Sciatic nerve (tissue), 2 donors: ENCODE measurements at regions not wholly inside any gene's neighbourhood (a gene's known extent, or its start where the extent isn't known, plus 50 kb on each side); places are given as distances from the start of the nearest gene placed in this dataset.

Source experiments
- ATAC-seq: fragments of 200-7000 bp; cut with Tn5 transposase; one replicate; pipeline ENCODE4 v1.9.1; 2020; ENCODE audit warnings: mild to moderate bottlenecking, moderate library complexity
- DNase-seq: peaks from one replicate; pipeline ENCODE4 v3.0.0-alpha.2; 2020; ENCODE audit warnings: low spot score
- intact Hi-C: fragments of 100-400 bp; cut with DNase I; formaldehyde crosslinking; loops from one replicate; pipeline ENCODE4 v1.14.2; 2022
- donor health status: DM: no; HTN: no; CAD: no.
- donor health status: DM: no; HTN: no; CAD: no.

- intact Hi-C loops, result no loop called here
- peak; percentile 86 for ATAC-seq
- DNase-seq, result no peak
Measured at GRCh38 chr11:29801561-29801960, 215.3 kb downstream of the KCNA4 start.

- no peak for ATAC-seq
Measured at GRCh38 chr11:29786092-29786491, 230.7 kb downstream of the KCNA4 start.

GRCh38 chr11:29783506-29783905 is 233.3 kb downstream of the KCNA4 start:
- ATAC-seq (no peak), DNase-seq (no peak)
- intact Hi-C loops, result no loop called here

More at GRCh38 chr11:29786092-29786491, 230.7 kb downstream of the KCNA4 start:
- intact Hi-C loops, result no loop called here
- no peak for DNase-seq

DNA sequence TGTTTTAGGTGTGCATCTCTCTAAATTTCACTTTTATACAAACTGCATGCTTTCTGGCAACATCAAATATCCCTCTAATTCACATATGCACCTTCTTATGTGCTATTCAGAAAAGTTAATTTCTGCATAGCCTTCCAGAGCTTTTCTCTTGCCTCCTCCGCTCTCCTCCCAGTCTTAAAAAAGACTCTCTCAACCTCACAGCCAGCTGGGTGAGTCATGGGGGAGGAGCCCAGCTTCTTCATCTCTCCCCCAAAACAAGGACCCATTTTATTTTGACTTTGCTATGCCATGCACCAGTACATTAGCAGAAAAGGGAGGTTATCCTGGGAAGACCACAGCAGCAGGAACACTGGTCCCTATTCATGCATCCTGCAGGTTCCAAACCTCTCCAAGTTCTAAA is 234.4 kb downstream of the KCNA4 start:
- intact Hi-C loops, result no loop called here
- ATAC-seq (no peak), DNase-seq (no peak)

DNA sequence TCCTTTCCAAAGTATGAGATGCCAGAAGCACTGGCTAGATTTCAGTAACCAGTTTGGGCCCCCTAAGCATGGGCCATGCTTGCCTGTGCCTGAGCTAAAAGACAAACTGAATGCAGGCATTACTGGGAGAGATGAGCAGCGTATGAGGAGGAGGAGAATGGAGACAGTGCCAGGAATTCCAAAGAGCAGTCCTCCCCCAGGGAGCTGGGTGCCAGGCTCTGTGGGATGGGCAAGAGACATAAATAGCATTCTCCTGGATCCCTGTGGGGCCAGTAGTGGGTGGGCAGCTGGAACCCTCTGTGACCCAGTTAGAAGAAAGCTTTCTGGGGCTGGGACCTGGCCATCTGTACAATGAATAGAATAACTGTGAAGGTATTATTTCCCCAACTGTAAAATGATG is 235.6 kb downstream of the KCNA4 start:
- ATAC-seq (peak; percentile 10), DNase-seq (no peak)
- intact Hi-C loops, result no loop called here

DNA sequence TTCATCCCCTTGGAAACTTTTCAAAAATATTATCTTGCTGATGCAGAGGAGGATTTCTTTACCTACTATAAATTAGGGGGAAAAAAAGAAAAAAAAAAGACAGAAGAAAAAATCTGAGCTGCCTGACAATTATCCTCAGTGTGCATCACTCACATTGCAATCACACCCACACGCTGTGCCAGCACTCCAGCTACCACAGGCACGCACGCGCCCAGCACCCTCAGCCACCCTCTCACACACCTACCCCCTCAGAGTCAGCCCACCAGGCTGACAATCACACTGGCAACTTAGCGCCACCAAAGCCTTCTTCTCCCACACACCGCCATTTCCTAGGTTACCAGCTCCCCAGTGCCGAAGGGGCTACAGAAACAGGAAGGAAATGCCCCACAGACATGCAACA is 236.1 kb downstream of the KCNA4 start:
- DNase-seq (no peak), ATAC-seq (peak; percentile 20)

DNA sequence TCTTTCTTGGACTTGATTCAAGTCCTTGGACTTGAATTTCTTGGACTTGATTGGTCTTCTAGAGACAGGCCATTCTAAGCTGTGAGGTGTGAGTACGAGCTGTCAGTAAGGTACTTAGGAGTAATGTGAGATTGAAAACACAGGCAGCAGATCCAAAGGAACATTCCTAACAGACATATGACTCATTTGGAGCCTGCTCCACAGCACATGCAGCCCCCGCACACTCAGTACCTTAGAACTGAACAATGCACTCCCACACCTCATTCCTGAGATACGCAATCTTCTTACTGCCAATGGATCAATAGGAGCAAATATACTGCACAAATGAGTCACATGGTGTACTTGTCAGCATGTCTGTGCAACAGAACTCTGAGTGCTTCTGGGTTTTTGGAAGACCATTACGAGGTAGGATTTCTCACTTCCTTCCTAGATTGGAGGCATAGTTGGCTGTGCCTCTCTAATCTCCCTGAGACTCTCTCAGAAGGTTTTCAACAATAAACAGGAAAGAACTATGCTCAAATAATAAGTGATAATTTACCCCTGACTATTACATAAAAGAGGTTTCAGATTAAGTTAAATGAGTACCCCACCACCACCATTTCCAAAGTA is 243.1 kb downstream of the KCNA4 start:
- DNase-seq, result no peak
- intact Hi-C loops, result no loop called here
- ATAC-seq, result no peak

More for the DNA sequence above, 236.1 kb downstream of the KCNA4 start:
- intact Hi-C loops, result no loop called here

GRCh38 chr11:29756871-29757270 is 260.0 kb downstream of the KCNA4 start:
- intact Hi-C loops, result no loop called here
- no peak for ATAC-seq
- no peak for DNase-seq

DNA sequence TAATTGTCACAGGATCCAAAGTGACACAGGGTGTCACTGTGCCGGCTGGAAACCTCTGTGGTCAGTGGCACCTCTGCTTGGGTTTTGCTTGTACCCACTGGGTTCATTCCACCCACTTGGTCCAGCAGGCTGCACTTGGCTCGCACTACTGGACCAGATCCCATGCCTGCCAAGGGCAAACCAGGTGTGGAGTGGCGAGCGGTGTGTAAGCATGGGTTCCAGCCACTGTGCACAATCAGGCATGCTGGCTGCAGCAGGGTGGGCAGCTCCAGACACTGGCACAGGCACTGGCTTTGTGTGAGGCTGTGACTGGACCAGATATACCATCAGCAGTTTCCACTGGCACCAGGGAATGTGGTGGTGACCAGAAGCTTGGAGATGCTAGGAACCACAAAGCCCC is 261.4 kb downstream of the KCNA4 start:
- DNase-seq (no peak), ATAC-seq (no peak)
- intact Hi-C loops, result no loop called here

GRCh38 chr11:29751618-29752017 is 265.2 kb downstream of the KCNA4 start:
- intact Hi-C loops, result no loop called here
- ATAC-seq (no peak), DNase-seq (no peak)

DNA sequence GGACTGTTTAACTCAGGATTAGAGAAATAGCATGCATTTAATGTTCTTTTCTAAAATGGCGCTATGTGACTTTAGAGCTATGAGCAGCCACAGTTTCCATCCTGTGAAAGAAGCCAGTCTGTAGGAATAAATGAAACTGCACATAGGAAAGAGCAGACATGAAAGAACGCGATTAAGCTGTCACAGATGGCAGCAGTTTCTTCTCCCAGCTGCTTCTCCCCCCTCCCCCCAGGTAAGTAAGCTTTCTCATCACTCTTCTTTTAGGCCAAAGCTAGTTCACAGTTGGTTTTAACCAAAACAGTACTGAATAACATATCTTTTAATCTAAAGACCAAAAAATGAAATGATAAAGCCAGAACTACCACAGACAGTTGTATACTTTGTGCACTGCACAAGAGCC is 266.4 kb downstream of the KCNA4 start:
- intact Hi-C loops, result no loop called here
- DNase-seq (no peak), ATAC-seq (no peak)

- ATAC-seq (no peak), DNase-seq (no peak)
- intact Hi-C loops, result no loop called here
Measured at GRCh38 chr11:29734287-29734686, 282.5 kb downstream of the KCNA4 start.

- intact Hi-C loops, result no loop called here
- DNase-seq (no peak), ATAC-seq (no peak)
Measured at GRCh38 chr11:29713831-29714320, 303.0 kb downstream of the KCNA4 start.

DNA sequence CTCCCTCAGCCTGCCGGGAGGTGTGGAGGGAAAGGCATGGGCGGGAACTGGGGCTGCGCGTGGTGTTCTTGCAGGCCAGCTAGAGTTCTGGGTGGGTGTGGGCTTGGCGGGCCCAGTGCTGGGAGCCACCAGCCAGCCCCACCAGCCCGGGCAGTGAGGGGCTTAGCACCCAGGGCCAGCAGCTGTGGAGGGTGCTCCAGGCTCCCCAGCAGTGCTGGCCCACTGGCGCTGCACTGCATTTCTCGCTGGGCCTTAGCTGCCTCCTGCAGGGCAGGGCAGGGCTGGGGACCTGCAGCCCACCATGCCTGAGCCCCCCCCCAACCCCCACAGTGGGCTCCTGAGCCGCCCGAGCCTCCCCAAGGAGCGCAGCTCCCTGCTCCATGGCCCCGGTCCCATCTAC is 304.2 kb downstream of the KCNA4 start:
- intact Hi-C loops, result no loop called here
- ATAC-seq (no peak), DNase-seq (no peak)

DNA sequence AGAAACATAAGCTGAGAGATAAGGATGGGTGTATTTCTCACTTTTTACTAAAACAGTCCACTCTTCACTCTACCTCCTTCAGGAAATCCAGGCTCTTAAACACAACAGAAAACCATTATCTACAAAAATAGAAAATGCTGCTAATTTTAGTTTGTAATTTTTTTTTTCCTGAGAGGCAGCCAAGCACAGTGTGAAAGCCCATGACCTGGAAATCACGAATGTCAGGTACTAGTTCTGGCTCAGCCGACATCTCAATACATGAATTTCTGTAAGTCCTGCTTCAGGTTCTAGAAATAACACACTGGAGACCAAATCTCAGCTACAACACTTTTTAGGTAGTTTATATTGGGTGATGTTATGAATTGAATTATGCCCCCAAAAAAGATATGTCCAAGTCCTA is 308.9 kb downstream of the KCNA4 start:
- intact Hi-C loops, result no loop called here

GRCh38 chr11:29685361-29685760 is 331.5 kb downstream of the KCNA4 start:
- ATAC-seq (no peak), DNase-seq (no peak)
- intact Hi-C loops, result no loop called here

More for the DNA sequence above, 308.9 kb downstream of the KCNA4 start:
- ATAC-seq (no peak), DNase-seq (no peak)

- intact Hi-C loops, result no loop called here
- DNase-seq, result no peak
- no peak for ATAC-seq
Measured at GRCh38 chr11:29682856-29683255, 334.0 kb downstream of the KCNA4 start.

- intact Hi-C loops, result loop anchor here (5.0 kb wide), 1 partner anchor 832 kb away; no protein-coding TSS in a partner anchor
- ATAC-seq (no peak), DNase-seq (no peak)
Measured at GRCh38 chr11:29679996-29680395, 336.8 kb downstream of the KCNA4 start.

- no peak for ATAC-seq
- intact Hi-C loops, result loop anchor here (5.0 kb wide), 1 partner anchor 835 kb away; no protein-coding TSS in a partner anchor
- DNase-seq, result no peak
Measured at GRCh38 chr11:29676993-29677392, 339.8 kb downstream of the KCNA4 start.

DNA sequence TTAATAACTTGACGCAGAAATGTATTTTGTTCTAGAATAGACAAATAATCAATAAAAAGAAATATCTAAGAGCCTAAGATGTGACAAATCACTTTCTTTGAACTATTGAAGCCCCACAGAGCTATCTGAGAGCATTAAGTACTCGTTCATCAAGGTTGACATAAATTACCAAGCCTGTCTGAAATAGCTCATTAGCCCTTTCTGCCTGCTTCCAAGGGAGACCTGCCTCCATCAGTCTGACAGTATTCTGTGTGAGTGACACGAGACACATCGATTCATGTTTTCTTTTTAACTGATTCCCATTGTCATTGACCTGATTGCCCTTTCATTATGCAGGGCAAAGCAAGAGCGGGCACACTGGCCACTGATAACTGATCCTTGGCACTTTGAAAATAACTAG is 347.5 kb downstream of the KCNA4 start:
- ATAC-seq (no peak), DNase-seq (no peak)
- intact Hi-C loops, result no loop called here

DNA sequence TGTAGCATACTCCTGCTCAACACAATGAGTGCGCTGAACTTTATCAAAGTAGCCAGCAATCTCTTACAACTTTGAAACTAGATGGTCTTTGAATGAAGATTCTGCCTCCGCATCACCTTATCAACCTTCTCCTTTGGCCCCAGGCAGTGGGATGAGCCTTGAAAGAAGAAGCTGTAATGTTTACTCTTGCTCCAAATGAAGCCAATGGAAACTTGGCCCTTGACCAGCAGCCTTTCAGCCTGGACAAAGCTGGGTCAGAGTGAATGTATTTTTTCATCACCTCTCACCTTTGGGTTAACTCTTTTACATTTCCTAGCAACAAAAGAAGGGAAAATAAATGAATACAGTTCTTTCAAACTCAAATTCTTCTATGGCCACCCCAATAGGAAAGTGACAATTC is 359.1 kb downstream of the KCNA4 start:
- intact Hi-C loops, result no loop called here
- DNase-seq (no peak), ATAC-seq (no peak)
